Inferior parietal cortex (tissue), 1 donor: ENCODE measurements at regions not wholly inside any gene's neighbourhood (a gene's known extent, or its start where the extent isn't known, plus 50 kb on each side); places are given as distances from the start of the nearest gene placed in this dataset.
"Not testable (repeated sequence)": the region's sequence is repeated elsewhere in the genome, so short reads cannot be mapped to it uniquely, and the experiment has no call there.

ENCODE experiments used
- DNase-seq: peaks from one replicate; pipeline ENCODE4 v3.0.0-alpha.2; 2016; ENCODE audit errors: extremely low spot score

DNA sequence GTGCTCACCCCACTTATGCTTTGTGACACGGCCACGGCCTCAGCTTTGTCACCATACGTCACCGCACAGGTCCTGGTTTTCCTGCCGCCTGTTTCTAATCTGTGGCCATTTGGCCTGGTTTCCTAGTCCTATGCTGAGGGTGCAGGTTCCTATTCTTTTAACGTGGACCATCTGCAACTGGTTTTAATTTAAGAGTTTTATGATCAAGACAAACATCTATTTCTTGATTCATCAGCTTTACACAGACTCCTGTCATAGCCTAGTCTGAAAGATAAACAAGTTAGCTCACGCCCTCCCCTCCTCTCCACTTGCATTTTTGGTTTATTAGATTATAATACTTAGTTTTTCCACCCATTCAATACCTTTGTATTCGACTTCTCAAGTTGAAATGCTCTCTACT lies 97.5 kb upstream of the RPS6KA2 start:
- DNase-seq, result no peak

GRCh38 chr6:166722785-166723184 lies 95.7 kb upstream of the RPS6KA2 start:
- no peak for DNase-seq

DNA sequence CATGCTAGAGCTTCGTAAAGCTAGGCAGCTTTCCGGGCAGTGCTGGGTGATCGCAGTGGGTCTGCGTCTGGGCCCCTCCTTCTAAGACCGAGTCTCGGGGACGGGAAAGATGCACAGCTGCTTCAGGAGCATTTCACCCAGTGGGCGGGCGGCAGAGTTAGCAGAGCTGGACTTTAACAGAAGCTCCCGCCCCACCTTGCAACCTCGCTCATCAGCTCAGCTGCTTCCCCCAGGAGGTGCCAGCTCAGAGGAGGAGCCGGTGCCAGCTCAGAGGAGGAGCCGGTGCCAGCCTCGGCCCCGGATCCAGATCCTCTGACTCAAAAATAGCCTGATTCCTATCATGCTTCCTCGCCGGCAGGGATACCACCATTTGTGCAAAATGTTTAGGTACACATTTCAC lies 94.5 kb upstream of the RPS6KA2 start:
- DNase-seq, result no peak

DNA sequence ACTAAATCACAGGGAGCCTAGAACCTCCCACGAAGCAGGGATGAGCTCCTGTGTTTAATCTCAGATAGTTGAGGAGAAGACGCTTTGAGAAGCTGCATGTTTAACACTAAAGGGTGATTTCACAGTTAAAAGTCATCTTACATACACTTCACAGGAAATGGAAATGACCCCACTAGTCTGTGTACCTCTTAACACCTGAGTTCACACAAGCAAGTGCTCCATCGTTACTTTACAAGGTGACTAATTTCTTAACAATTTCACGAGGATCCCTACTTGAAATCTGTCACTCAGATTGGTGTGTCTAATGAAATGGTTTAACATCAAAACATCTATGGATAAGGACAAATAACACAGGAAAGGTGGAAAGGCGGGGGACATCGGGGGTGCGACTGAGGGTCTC lies 93.8 kb upstream of the RPS6KA2 start:
- DNase-seq, result no peak

- no peak for DNase-seq
These were observed 92.0 kb upstream of the RPS6KA2 start for GRCh38 chr6:166719019-166719418.

- no peak for DNase-seq
These were observed 91.5 kb upstream of the RPS6KA2 start for GRCh38 chr6:166718516-166718915.

- no peak for DNase-seq
These were observed 90.0 kb upstream of the RPS6KA2 start for GRCh38 chr6:166716910-166717617.

- DNase-seq, result no peak
These were observed 88.9 kb upstream of the RPS6KA2 start for GRCh38 chr6:166715992-166716391.

- DNase-seq, result no peak
These were observed 88.0 kb upstream of the RPS6KA2 start for GRCh38 chr6:166715065-166715464.

GRCh38 chr6:166714581-166714980 lies 87.5 kb upstream of the RPS6KA2 start:
- no peak for DNase-seq

- DNase-seq, result no peak
These were observed 87.1 kb upstream of the RPS6KA2 start for GRCh38 chr6:166714187-166714510.

GRCh38 chr6:166713434-166714186 lies 86.6 kb upstream of the RPS6KA2 start:
- DNase-seq, result no peak

- no peak for DNase-seq
These were observed 85.5 kb upstream of the RPS6KA2 start for GRCh38 chr6:166712286-166713228.

DNA sequence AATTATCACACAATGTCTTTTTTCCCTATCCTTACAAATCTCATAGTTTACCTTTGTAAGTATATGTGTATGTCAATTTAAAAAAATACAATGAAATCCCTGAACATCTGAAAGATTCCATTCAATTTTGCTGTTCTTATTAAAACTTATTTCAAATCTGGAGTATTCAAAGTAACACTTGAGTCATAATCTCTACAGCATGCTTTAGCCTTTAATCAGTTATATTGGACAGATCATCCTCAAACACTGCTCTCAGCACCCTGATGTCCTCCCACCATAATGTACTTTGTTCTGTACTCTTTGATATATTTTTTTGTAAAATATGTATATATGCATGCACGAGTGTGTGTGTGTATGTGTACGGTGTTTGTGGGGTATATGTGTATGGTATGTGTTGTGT lies 83.0 kb upstream of the RPS6KA2 start:
- no peak for DNase-seq

DNA sequence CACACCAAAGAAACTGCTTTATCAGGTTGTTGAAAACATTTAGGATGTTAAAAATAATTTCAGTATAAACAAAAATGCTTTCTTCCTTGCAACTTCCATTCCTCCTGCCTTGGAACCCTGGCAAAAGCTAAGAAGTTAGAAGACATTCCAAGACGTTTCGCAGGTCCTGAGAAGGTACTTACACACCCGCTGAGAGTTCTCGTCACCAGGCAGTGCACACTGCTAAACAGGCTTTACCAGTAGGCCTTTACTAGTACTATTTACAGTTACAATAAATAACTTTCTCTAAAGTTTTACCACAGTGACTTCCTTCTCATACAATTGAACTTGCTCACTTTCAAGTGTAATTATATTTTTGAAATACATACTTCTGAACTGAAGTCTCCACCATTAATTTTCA lies 81.4 kb upstream of the RPS6KA2 start:
- no peak for DNase-seq

GRCh38 chr6:166707045-166707444 lies 80.0 kb upstream of the RPS6KA2 start:
- no peak for DNase-seq

- DNase-seq, result no peak
These were observed 78.0 kb upstream of the RPS6KA2 start for GRCh38 chr6:166705069-166705468.

DNA sequence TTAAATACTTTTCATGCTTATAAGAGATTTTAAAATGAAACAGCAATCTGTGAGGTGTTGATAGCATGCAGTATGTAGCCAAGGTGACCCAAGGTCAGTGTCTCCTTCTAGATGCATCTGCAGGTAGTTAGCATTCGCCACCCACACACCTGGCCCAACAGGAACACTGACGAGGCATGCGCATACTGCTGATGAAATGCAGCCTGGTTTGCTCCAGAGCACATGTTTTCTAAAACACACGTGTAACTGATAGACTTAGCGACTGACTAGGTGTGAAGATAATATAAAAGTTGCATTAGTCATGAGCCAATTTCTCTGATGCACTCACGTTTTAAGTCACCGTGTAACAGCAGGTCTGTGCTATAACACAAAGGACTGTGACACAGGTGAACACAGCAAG lies 77.1 kb upstream of the RPS6KA2 start:
- DNase-seq, result no peak

GRCh38 chr6:166703149-166703710 lies 76.2 kb upstream of the RPS6KA2 start:
- DNase-seq, result no peak

DNA sequence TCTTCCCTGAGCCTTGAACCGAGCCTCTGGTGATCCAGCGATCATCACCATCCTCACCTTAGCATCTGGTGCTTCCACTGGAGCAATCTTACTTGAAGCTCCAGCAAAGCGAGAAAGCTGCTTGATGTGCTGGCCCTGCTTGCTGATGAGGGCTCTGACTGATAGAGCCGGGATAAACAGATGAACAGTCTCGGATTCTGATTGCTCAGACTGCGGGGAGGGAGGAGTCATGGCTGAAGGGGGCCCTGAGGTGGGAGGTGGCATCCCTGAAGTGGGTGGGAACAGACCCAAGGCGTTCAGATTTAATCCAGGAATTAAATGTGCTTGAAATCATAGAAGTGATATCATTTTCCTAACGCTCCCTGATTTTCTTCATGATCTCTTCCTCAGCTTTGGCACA lies 74.4 kb upstream of the RPS6KA2 start:
- not testable (repeated sequence) for DNase-seq

GRCh38 chr6:166700871-166701270 lies 73.8 kb upstream of the RPS6KA2 start:
- DNase-seq, result not testable (repeated sequence)

DNA sequence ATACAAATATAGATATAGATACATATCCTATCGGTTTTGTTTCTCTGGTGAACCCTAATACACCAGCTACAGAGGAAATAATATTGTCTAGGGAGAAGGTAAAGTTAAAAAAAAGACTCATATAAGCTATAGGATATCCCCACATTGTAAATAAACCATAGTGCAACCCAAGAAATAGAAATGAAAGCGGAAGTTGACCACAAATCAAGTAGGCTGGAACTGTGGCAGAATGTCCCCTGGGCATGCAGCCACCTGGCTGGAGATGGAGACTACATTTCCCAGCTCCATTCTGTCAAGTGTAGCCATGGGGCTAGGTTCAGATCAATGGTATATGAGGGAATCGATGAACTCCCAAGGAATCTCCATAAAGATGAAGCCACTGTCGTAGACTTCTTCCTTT lies 70.1 kb upstream of the RPS6KA2 start:
- DNase-seq, result no peak
